Ishikawa (cell line): ENCODE measurements at regions not wholly inside any gene's neighbourhood (a gene's known extent, or its start where the extent isn't known, plus 50 kb on each side); places are given as distances from the start of the nearest gene placed in this dataset.

Experiments
- CEBPB ChIP-seq: IDR thresholded peaks from 2 replicates; pipeline ENCODE4 v1.6.1; 2012
- CREB1 ChIP-seq: IDR thresholded peaks from 2 replicates; pipeline ENCODE4 v1.6.1; 2012; ENCODE audit warnings: low read depth
- EGR1 ChIP-seq: IDR thresholded peaks from 2 replicates; pipeline ENCODE4 v1.6.1; 2012
- EP300 ChIP-seq: IDR thresholded peaks from 2 replicates; pipeline ENCODE4 v1.6.1; 2012; ENCODE audit warnings: borderline replicate concordance
- FOXM1 ChIP-seq: IDR thresholded peaks from 2 replicates; pipeline ENCODE4 v1.6.1; 2012; ENCODE audit warnings: low read depth, borderline replicate concordance
- MAX ChIP-seq: IDR thresholded peaks from 2 replicates; pipeline ENCODE4 v1.6.1; 2012
- NFIC ChIP-seq: IDR thresholded peaks from 2 replicates; pipeline ENCODE4 v1.6.1; 2012
- RAD21 ChIP-seq: IDR thresholded peaks from 2 replicates; pipeline ENCODE4 v1.6.1; 2012; ENCODE audit warnings: low read depth
- REST ChIP-seq: IDR thresholded peaks from 2 replicates; pipeline ENCODE4 v1.6.1; 2012; ENCODE audit warnings: low read depth, mild to moderate bottlenecking
- TAF1 ChIP-seq: IDR thresholded peaks from 2 replicates; pipeline ENCODE4 v1.6.1; 2012; ENCODE audit warnings: low read depth, mild to moderate bottlenecking
- TCF12 ChIP-seq: IDR thresholded peaks from 2 replicates; pipeline ENCODE4 v1.6.1; 2012; ENCODE audit warnings: low read depth
- TEAD4 ChIP-seq: IDR thresholded peaks from 2 replicates; pipeline ENCODE4 v1.6.1; 2012
- USF1 ChIP-seq: IDR thresholded peaks from 2 replicates; pipeline ENCODE4 v1.6.1; 2012
- YY1 ChIP-seq: IDR thresholded peaks from 2 replicates; pipeline ENCODE4 v1.6.1; 2012; ENCODE audit warnings: low read depth
- ZBTB7A ChIP-seq: IDR thresholded peaks from 2 replicates; pipeline ENCODE4 v1.6.1; 2012; ENCODE audit warnings: low read depth

GRCh38 chr13:73833325-73834070 lies 300.7 kb downstream of the KLF12 start:
- TF ChIP-seq EGR1 (no peak), FOXM1 (no peak)

GRCh38 chr13:73832825-73833224 lies 301.4 kb downstream of the KLF12 start:
- TF ChIP-seq EGR1 (no peak), REST (no peak), TCF12 (no peak), CEBPB (no peak), YY1 (no peak), CREB1 (no peak)

GRCh38 chr13:73832128-73832588 lies 302.0 kb downstream of the KLF12 start:
- no peak for TF ChIP-seq YY1
- TF ChIP-seq CREB1, result no peak
- TF ChIP-seq EGR1, result no peak
- no peak for TF ChIP-seq NFIC
- TF ChIP-seq TAF1, result no peak

GRCh38 chr13:73829416-73829815 lies 304.8 kb downstream of the KLF12 start:
- TF ChIP-seq FOXM1 (no peak), TEAD4 (no peak), CEBPB (no peak), EP300 (no peak), MAX (no peak), ZBTB7A (no peak), REST (no peak), USF1 (no peak), EGR1 (no peak), TCF12 (no peak), CREB1 (no peak)

- no peak for TF ChIP-seq TEAD4
- TF ChIP-seq CEBPB, result no peak
- TF ChIP-seq EGR1, result no peak
- no peak for TF ChIP-seq YY1
- no peak for TF ChIP-seq NFIC
- no peak for TF ChIP-seq RAD21
These were observed 305.4 kb downstream of the KLF12 start for GRCh38 chr13:73828811-73829210.

- TF ChIP-seq MAX (no peak), NFIC (no peak)
These were observed 306.8 kb downstream of the KLF12 start for GRCh38 chr13:73827434-73827833.

GRCh38 chr13:73825143-73825542 lies 309.1 kb downstream of the KLF12 start:
- TF ChIP-seq FOXM1, result no peak
- no peak for TF ChIP-seq TAF1
- TF ChIP-seq EGR1, result no peak
- no peak for TF ChIP-seq CEBPB
